Islet precursor cell (in vitro differentiated cells): ENCODE measurements at regions not wholly inside any gene's neighbourhood (a gene's known extent, or its start where the extent isn't known, plus 50 kb on each side); places are given as distances from the start of the nearest gene placed in this dataset.

Experiments
- DNase-seq: peaks from one replicate; pipeline ENCODE4 v3.0.0-alpha.2; 2018

GRCh38 chr10:129361676-129362376 is 105.2 kb upstream of the MGMT start:
- DNase-seq, result no peak

- DNase-seq, result no peak
Observed at GRCh38 chr10:129364949-129365348, 102.1 kb upstream of the MGMT start.

GRCh38 chr10:129365767-129366402 is 101.2 kb upstream of the MGMT start:
- DNase-seq, result no peak

GRCh38 chr10:129366450-129366849 is 100.6 kb upstream of the MGMT start:
- DNase-seq, result no peak

- no peak for DNase-seq
Observed at GRCh38 chr10:129369566-129369965, 97.5 kb upstream of the MGMT start.

GRCh38 chr10:129371541-129371940 is 95.5 kb upstream of the MGMT start:
- no peak for DNase-seq

- no peak for DNase-seq
Observed at GRCh38 chr10:129372172-129372571, 94.9 kb upstream of the MGMT start.

- no peak for DNase-seq
Observed at GRCh38 chr10:129373231-129373630, 93.8 kb upstream of the MGMT start.

GRCh38 chr10:129373718-129374117 is 93.3 kb upstream of the MGMT start:
- DNase-seq, result no peak

- DNase-seq, result no peak
Observed at GRCh38 chr10:129375171-129375570, 91.9 kb upstream of the MGMT start.

GRCh38 chr10:129375912-129376311 is 91.1 kb upstream of the MGMT start:
- DNase-seq, result no peak

- DNase-seq, result no peak
Observed at GRCh38 chr10:129380279-129380678, 86.8 kb upstream of the MGMT start.

GRCh38 chr10:129381741-129382140 is 85.3 kb upstream of the MGMT start:
- DNase-seq, result no peak

- DNase-seq, result no peak
Observed at GRCh38 chr10:129382401-129382800, 84.6 kb upstream of the MGMT start.

GRCh38 chr10:129383651-129384050 is 83.4 kb upstream of the MGMT start:
- DNase-seq, result no peak

GRCh38 chr10:129385600-129385999 is 81.4 kb upstream of the MGMT start:
- no peak for DNase-seq

- DNase-seq, result no peak
Observed at GRCh38 chr10:129386415-129387257, 80.4 kb upstream of the MGMT start.

- no peak for DNase-seq
Observed at GRCh38 chr10:129387258-129387525, 79.8 kb upstream of the MGMT start.

- DNase-seq, result no peak
Observed at GRCh38 chr10:129388435-129388834, 78.6 kb upstream of the MGMT start.

GRCh38 chr10:129389194-129389593 is 77.8 kb upstream of the MGMT start:
- no peak for DNase-seq

GRCh38 chr10:129390147-129390546 is 76.9 kb upstream of the MGMT start:
- DNase-seq, result no peak

GRCh38 chr10:129390726-129391125 is 76.3 kb upstream of the MGMT start:
- no peak for DNase-seq

- DNase-seq, result no peak
Observed at GRCh38 chr10:129391464-129391863, 75.6 kb upstream of the MGMT start.

- DNase-seq, result no peak
Observed at GRCh38 chr10:129392855-129393254, 74.2 kb upstream of the MGMT start.
